GM12873 (cell line): ENCODE measurements at regions not wholly inside any gene's neighbourhood (a gene's known extent, or its start where the extent isn't known, plus 50 kb on each side); places are given as distances from the start of the nearest gene placed in this dataset.

Source experiments
- TF ChIP-seq, protein P1 (sequence below): IDR thresholded peaks from 2 replicates; pipeline ENCODE4 v1.5.1; 2012; ENCODE audit warnings: low read depth, mild to moderate bottlenecking, moderate library complexity, low read length, control low read depth; ENCODE audit not compliant: insufficient read depth; ENCODE audit errors: missing control alignments

DNA sequence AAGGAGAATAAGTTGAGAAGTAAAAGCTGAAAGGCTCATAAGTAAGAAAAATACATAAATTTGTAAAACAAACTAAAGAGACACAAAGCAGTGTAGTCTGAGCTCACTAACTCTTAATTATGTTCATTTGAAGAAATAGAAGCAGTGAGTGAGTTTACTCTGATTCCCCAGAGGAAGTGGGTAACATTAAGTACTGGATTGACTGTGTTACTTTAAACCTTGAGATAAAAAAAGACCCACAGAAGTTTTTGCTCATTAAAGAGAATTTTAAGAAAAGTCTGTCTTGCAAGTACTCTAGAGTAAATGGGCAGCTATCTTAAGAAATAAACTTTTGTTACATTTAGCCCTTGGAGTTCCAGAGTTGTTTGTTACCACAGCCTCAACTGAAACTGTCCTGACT is 2466.9 kb downstream of the PCDH7 start:
- TF ChIP-seq, protein P1, sequence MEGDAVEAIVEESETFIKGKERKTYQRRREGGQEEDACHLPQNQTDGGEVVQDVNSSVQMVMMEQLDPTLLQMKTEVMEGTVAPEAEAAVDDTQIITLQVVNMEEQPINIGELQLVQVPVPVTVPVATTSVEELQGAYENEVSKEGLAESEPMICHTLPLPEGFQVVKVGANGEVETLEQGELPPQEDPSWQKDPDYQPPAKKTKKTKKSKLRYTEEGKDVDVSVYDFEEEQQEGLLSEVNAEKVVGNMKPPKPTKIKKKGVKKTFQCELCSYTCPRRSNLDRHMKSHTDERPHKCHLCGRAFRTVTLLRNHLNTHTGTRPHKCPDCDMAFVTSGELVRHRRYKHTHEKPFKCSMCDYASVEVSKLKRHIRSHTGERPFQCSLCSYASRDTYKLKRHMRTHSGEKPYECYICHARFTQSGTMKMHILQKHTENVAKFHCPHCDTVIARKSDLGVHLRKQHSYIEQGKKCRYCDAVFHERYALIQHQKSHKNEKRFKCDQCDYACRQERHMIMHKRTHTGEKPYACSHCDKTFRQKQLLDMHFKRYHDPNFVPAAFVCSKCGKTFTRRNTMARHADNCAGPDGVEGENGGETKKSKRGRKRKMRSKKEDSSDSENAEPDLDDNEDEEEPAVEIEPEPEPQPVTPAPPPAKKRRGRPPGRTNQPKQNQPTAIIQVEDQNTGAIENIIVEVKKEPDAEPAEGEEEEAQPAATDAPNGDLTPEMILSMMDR: no peak

DNA sequence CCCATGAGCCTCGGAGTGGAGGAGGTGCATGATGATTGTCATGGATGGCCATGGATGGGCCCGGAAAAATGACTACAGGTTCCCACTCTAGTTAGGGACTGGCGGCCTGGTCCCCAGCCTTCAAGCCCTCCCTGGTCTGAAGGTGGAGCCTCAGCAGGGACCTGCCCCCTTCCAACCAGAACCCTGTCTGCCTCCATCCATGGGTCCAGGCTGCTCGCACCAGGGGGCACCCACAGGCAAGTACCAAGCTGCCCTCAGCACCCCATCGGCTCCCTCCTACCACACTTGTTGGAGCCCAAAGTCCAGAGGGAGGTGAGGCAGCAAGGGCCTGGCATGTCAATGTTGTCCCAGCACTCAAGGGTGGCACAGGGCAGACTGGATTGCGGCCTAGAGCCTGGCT is 2468.6 kb downstream of the PCDH7 start:
- TF ChIP-seq, protein P1: no peak

DNA sequence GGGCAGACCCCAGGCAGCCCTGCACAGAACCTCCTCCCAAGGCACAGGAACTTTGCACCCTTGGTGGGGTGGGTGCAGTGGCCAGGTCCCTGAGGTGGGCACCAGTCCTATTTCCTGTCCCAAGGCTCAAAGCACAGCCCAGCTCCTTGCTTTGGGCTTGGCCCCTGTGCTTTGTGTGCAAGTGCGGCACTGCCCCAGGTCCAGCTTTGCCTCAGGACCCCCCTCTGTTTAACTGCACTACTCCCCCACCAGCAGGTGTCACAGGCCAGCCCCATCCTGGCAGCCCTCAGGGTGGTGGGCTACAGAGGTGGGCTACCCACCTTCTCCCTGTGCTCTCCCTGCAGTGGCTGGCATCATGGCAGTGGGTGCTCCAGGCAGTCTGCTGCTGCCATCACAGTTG is 2469.0 kb downstream of the PCDH7 start:
- TF ChIP-seq, protein P1: no peak

DNA sequence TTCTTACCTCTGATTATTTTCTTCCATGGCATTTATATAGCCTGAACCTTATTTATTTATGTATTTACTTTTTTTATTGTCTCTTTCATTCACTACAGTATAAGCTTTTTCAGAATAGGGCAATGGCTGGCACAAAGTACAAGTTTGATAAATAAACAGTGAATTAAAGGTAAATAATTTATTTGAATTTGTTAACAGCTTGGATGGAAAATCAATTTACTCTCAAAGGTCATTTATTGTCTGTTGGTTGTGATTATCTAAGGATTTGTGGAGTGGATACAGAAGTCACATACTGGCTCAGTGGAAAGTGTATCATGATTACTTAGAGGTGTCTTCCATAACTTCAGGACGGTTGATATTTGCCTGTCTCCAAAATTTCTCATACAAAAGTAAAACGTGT is 2472.9 kb downstream of the PCDH7 start:
- TF ChIP-seq, protein P1: no peak

DNA sequence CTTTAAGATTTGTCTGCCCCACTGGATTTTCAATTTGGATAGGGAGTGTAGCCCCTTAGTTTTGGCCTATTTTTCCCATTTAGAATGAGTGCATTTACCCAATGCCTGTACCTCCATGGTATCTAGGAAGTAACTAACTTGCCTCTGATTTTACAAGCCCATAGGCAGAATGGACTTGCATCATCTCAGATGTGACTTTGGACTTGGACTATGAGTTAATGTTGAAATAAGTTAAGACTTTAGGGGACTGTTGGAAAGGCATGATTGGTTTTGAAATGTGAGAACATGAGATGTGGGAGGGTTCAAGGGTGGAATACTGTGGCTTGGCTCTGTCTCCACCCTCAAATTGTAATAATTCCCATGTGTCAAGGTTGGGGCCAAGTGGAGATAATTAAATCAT is 2480.2 kb downstream of the PCDH7 start:
- TF ChIP-seq, protein P1: no peak

DNA sequence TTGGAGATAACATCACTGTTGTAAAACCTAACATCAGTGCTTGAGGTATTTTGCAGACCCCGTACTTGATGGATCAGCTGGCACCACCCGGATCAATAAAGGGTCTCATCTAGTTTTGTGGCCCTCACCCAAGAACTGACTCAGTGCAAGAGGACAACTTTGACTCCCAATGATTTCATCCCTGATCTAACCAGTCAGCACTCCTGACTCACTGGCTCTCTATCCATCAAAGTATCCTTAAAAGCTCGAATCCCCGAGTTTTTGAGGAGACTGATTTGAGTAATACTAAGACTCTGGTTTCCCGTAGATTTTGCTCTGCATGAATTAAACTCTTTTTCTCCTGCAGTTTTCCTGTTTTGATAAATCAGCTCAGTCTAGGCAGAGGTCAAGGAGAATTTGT is 2498.1 kb downstream of the PCDH7 start:
- TF ChIP-seq, protein P1: no peak

DNA sequence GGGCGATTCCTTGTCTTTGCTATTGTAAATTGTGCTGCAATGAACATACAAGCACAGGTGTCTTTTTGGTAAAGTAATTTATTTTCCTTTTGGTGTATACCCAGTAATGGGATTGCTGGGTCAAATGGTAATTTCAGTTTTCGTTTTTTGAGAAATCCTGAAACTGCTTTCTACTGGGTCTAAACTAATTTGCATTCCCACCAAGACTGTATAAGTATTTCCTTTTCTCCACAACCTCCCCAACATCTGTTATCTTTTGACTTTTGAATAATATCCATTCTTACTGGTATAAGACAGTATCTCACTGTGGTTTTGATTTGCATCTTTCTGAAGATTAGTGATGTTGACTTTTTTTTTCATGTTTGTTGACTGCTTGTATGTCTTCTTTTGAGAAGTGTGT is 2506.0 kb downstream of the PCDH7 start:
- TF ChIP-seq, protein P1: no peak
